Transverse colon (tissue), 4 donors: ENCODE measurements at regions not wholly inside any gene's neighbourhood (a gene's known extent, or its start where the extent isn't known, plus 50 kb on each side); places are given as distances from the start of the nearest gene placed in this dataset.

ENCODE experiments used
- DNase-seq: peaks from one replicate; pipeline ENCODE4 v3.0.0-alpha.2; 2019
- H3K27ac ChIP-seq, 4 donors: fragments of 200-600 bp; sonication (generic); 2 replicates each; pipeline ENCODE4 v1.5.1; 2016 to 2018; ENCODE audit warnings: inconsistent platforms in 4 of 4
- H3K27me3 ChIP-seq: fragments of 200-600 bp; sonication (generic); 2 replicates; pipeline ENCODE4 v1.5.1; 2017; ENCODE audit warnings: inconsistent platforms
- H3K36me3 ChIP-seq, 4 donors: fragments of 200-600 bp; sonication (generic); 2 replicates each; pipeline ENCODE4 v1.5.1; 2017 to 2019; ENCODE audit warnings: inconsistent platforms in 4 of 4
- H3K4me1 ChIP-seq, 4 donors: fragments of 200-600 bp; sonication (generic); 2 replicates each; pipeline ENCODE4 v1.5.1; 2017 to 2020; ENCODE audit warnings: inconsistent platforms in 4 of 4
- H3K4me3 ChIP-seq, 4 donors: fragments of 200-600 bp; sonication (generic); 1 replicate in 1 of 4; 2 replicates in 3 of 4; pipeline versions ENCODE4 v1.5.1 to v1.6.1; 2017 to 2019; ENCODE audit warnings: inconsistent platforms in 4 of 4
- H3K9me3 ChIP-seq, 2 donors: fragments of 200-600 bp; sonication (generic); 2 replicates each; pipeline ENCODE4 v1.5.1; 2017 to 2019; ENCODE audit warnings: inconsistent platforms in 2 of 2
- CTCF ChIP-seq, 5 experiments: fragments of 200-600 bp in 3 of 5; fragments of 450-650 bp in 2 of 5; sonication (generic) in 3 of 5; IDR thresholded peaks; 1 replicate in 2 of 5; 2 replicates in 3 of 5; pipeline ENCODE4 v1.5.1; 2016 to 2017; ENCODE audit warnings: antibody characterized with exemption in 5 of 5, inconsistent platforms in 3 of 5, mild to moderate bottlenecking in 2 of 5, moderate library complexity in 1 of 5
- EP300 ChIP-seq: sonication (generic); formaldehyde crosslinking; IDR thresholded peaks from one replicate; pipeline ENCODE4 v1.6.1; 2017; ENCODE audit warnings: antibody characterized with exemption, low read depth
- POLR2A ChIP-seq: fragments of 450-650 bp; IDR thresholded peaks from one replicate; pipeline ENCODE4 v1.6.1; 2016; ENCODE audit warnings: antibody characterized with exemption, mild to moderate bottlenecking, moderate library complexity
- POLR2AphosphoS5 ChIP-seq, 3 donors: sonication (generic); formaldehyde crosslinking; IDR thresholded peaks; one replicate each; pipeline ENCODE4 v1.6.1; 2016; ENCODE audit warnings: antibody characterized with exemption in 3 of 3
- WGBS, 2 donors: methylation state at CpG; one replicate each; pipeline ENCODE4 v1.1.5; 2018; ENCODE audit warnings: low coverage in 1 of 2; 5-methylcytosine and 5-hydroxymethylcytosine counted together
- in situ Hi-C, 4 donors: fragments of 200-750 bp; cut with MboI; loops; one replicate each; pipeline versions ENCODE4 v1.15.0 to v1.15.1; 2017; ENCODE audit warnings: low sequenced_read_pairs in 3 of 4, low pct_ligation_motif_present in 1 of 4, low pct_unique_long_range_greater_than_20kb in 1 of 4
- intact Hi-C: fragments of 100-400 bp; cut with DNase I; formaldehyde crosslinking; loops from one replicate; pipeline ENCODE4 v1.15.1; 2023; ENCODE audit warnings: low total_unique reads

- H3K9me3 ChIP-seq: peaks cover 0 to 2% of the 10 kb centered on the region in 2 donors
- TF ChIP-seq POLR2A (no peak), POLR2AphosphoS5 (IDR thresholded peaks at IDR 0.05) (no peak), CTCF (IDR thresholded peaks at IDR 0.05) (no peak), EP300 (no peak)
- H3K27ac ChIP-seq: no peak overlapping the region
- H3K27me3 ChIP-seq: no peaks in the 10 kb centered on the region
- in situ Hi-C loops: no loop called here
- intact Hi-C loops: no loop called here
- H3K4me3 ChIP-seq: no peak overlapping the region
- 75 to 88% methylated on average over 1 to 8 of the region's 8 CpGs for WGBS, 2 donors
- no peaks in the 10 kb centered on the region for H3K36me3 ChIP-seq
- DNase-seq: no peak
- H3K4me1 ChIP-seq: no peaks in the 10 kb centered on the region
These were observed 964.6 kb downstream of the SI start for GRCh38 chr3:164113371-164114332.

- H3K4me3 ChIP-seq: no peak overlapping the region
- no peaks in the 10 kb centered on the region for H3K9me3 ChIP-seq
- DNase-seq: no peak
- no peaks in the 10 kb centered on the region for H3K4me1 ChIP-seq
- no peaks in the 10 kb centered on the region for H3K27me3 ChIP-seq
- no peak for TF ChIP-seq EP300
- no peak for TF ChIP-seq POLR2AphosphoS5 (IDR thresholded peaks at IDR 0.05)
- no peak for TF ChIP-seq CTCF (IDR thresholded peaks at IDR 0.05)
- no peak for TF ChIP-seq POLR2A
- no peak overlapping the region for H3K27ac ChIP-seq
- in situ Hi-C loops (no loop called here), intact Hi-C loops (no loop called here)
- H3K36me3 ChIP-seq: no peaks in the 10 kb centered on the region
These were observed 981.9 kb downstream of the SI start for GRCh38 chr3:164096352-164096751.

GRCh38 chr3:164095949-164096348 lies 982.3 kb downstream of the SI start:
- H3K4me3 ChIP-seq: no peak overlapping the region
- H3K9me3 ChIP-seq: peaks cover 0 to under 1% of the 10 kb centered on the region in 2 donors
- intact Hi-C loops: no loop called here
- no peaks in the 10 kb centered on the region for H3K4me1 ChIP-seq
- no peak for DNase-seq
- 73 to 79% methylated on average over 2 of the region's 2 CpGs for WGBS, 2 donors
- in situ Hi-C loops: no loop called here
- no peaks in the 10 kb centered on the region for H3K27me3 ChIP-seq
- H3K36me3 ChIP-seq: no peaks in the 10 kb centered on the region
- TF ChIP-seq CTCF (IDR thresholded peaks at IDR 0.05) (no peak), POLR2AphosphoS5 (IDR thresholded peaks at IDR 0.05) (no peak), EP300 (no peak), POLR2A (no peak)
- no peak overlapping the region for H3K27ac ChIP-seq

- 42 to 49% methylated on average over 2 to 3 of the region's 3 CpGs for WGBS, 2 donors
- no peaks in the 10 kb centered on the region for H3K27me3 ChIP-seq
- intact Hi-C loops: no loop called here
- in situ Hi-C loops: no loop called here
- peaks cover 0 to 4% of the 10 kb centered on the region in 2 donors for H3K9me3 ChIP-seq
- H3K27ac ChIP-seq: no peak overlapping the region
- no peaks in the 10 kb centered on the region for H3K36me3 ChIP-seq
- H3K4me1 ChIP-seq: no peaks in the 10 kb centered on the region
- DNase-seq: no peak
- TF ChIP-seq CTCF (IDR thresholded peaks at IDR 0.05) (no peak), EP300 (no peak), POLR2AphosphoS5 (IDR thresholded peaks at IDR 0.05) (no peak), POLR2A (no peak)
- no peak overlapping the region for H3K4me3 ChIP-seq
These were observed 983.0 kb downstream of the SI start for GRCh38 chr3:164095279-164095678.
